ENCODE measurements at regions not wholly inside any gene's neighbourhood (a gene's known extent, or its start where the extent isn't known, plus 50 kb on each side); places are given as distances from the start of the nearest gene placed in this dataset.

GRCh38 chr4:71132486-71132885 lies 139.0 kb downstream of the DCK start:
- POLR2A ChIA-PET (ENCODE audit: low non-redundant PET), result no interaction called here
- H3K27ac ChIP-seq, result no peak overlapping the region

GRCh38 chr4:71133491-71133890 lies 140.0 kb downstream of the DCK start:
- ChIA-PET CTCF (no interaction called here), POLR2A (ENCODE audit: low non-redundant PET) (no interaction called here)
- no peak for TF ChIP-seq CTCF (conservative IDR thresholded peaks at IDR 0.05; ENCODE audit: low read depth)
- H3K27ac ChIP-seq, result no peak overlapping the region
- no peak for DNase-seq (ENCODE audit: low spot score)

More at GRCh38 chr4:71132486-71132885, 139.0 kb downstream of the DCK start:
- CTCF ChIA-PET, result no interaction called here
- no peak for TF ChIP-seq CTCF (conservative IDR thresholded peaks at IDR 0.05; ENCODE audit: low read depth)
- no peak for DNase-seq (ENCODE audit: low spot score)

- ChIA-PET POLR2A (ENCODE audit: low non-redundant PET) (no interaction called here), CTCF (no interaction called here)
- no peak for DNase-seq (ENCODE audit: low spot score)
- H3K27ac ChIP-seq, result no peak overlapping the region
- no peak for TF ChIP-seq CTCF (conservative IDR thresholded peaks at IDR 0.05; ENCODE audit: low read depth)
Observed at GRCh38 chr4:71136071-71136470, 142.6 kb downstream of the DCK start.

- no peak overlapping the region for H3K27ac ChIP-seq
- CTCF ChIA-PET, result no interaction called here
- DNase-seq (ENCODE audit: low spot score), result no peak
- TF ChIP-seq CTCF (conservative IDR thresholded peaks at IDR 0.05; ENCODE audit: low read depth), result no peak
- POLR2A ChIA-PET (ENCODE audit: low non-redundant PET), result no interaction called here
Observed at GRCh38 chr4:71138007-71138615, 144.7 kb downstream of the DCK start.

GRCh38 chr4:71140563-71140962 lies 147.1 kb downstream of the DCK start:
- DNase-seq (ENCODE audit: low spot score), result no peak
- ChIA-PET POLR2A (ENCODE audit: low non-redundant PET) (no interaction called here), CTCF (no interaction called here)
- no peak for TF ChIP-seq CTCF (conservative IDR thresholded peaks at IDR 0.05; ENCODE audit: low read depth)
- H3K27ac ChIP-seq, result no peak overlapping the region

GRCh38 chr4:71141125-71141524 lies 147.7 kb downstream of the DCK start:
- POLR2A ChIA-PET (ENCODE audit: low non-redundant PET), result no interaction called here
- no peak for TF ChIP-seq CTCF (conservative IDR thresholded peaks at IDR 0.05; ENCODE audit: low read depth)
- no peak overlapping the region for H3K27ac ChIP-seq
- no peak for DNase-seq (ENCODE audit: low spot score)
- CTCF ChIA-PET, result no interaction called here

GRCh38 chr4:71147261-71147660 lies 153.8 kb downstream of the DCK start:
- ChIA-PET CTCF (no interaction called here), POLR2A (ENCODE audit: low non-redundant PET) (no interaction called here)
- DNase-seq (ENCODE audit: low spot score), result no peak
- no peak for TF ChIP-seq CTCF (conservative IDR thresholded peaks at IDR 0.05; ENCODE audit: low read depth)
- H3K27ac ChIP-seq, result no peak overlapping the region
